GM23338 (cell line): ENCODE measurements at regions not wholly inside any gene's neighbourhood (a gene's known extent, or its start where the extent isn't known, plus 50 kb on each side); places are given as distances from the start of the nearest gene placed in this dataset.

Source experiments
- ATAC-seq: fragments of 200-7000 bp; cut with Tn5 transposase; 3 replicates; pipeline ENCODE4 v1.9.1; 2020
- DNase-seq: peaks from one replicate; pipeline ENCODE4 v3.0.0-alpha.2; 2015; ENCODE audit warnings: low spot score
- H2AFZ ChIP-seq: fragments of 200-600 bp; sonication (generic); 2 replicates; pipeline ENCODE4 v1.8.0; 2016; ENCODE audit warnings: antibody characterized with exemption, mild to moderate bottlenecking, moderate library complexity
- H3F3A ChIP-seq: fragments of 200-600 bp; sonication (generic); replicated peaks from 2 replicates; pipeline ENCODE4 v1.8.0; 2017; ENCODE audit warnings: antibody characterized with exemption, mixed run types, low read depth
- H3K27ac ChIP-seq: fragments of 200-600 bp; sonication (generic); 2 replicates; pipeline ENCODE4 v1.6.1; 2016; ENCODE audit warnings: low read depth
- H3K27me3 ChIP-seq: fragments of 200-600 bp; sonication (generic); 2 replicates; pipeline ENCODE4 v1.8.0; 2016; ENCODE audit warnings: mild to moderate bottlenecking, mixed run types, moderate library complexity; ENCODE audit not compliant: insufficient read depth
- H3K36me3 ChIP-seq: fragments of 200-600 bp; sonication (generic); 2 replicates; pipeline ENCODE4 v1.8.0; 2016; ENCODE audit warnings: mild to moderate bottlenecking; ENCODE audit not compliant: insufficient read depth
- H3K4me1 ChIP-seq: fragments of 200-600 bp; sonication (generic); 2 replicates; pipeline ENCODE4 v1.8.0; 2016; ENCODE audit warnings: mild to moderate bottlenecking, moderate library complexity; ENCODE audit not compliant: insufficient read depth
- H3K4me2 ChIP-seq: fragments of 200-600 bp; sonication (generic); 2 replicates; pipeline ENCODE4 v1.7.1; 2017; ENCODE audit warnings: mixed run types
- H3K4me3 ChIP-seq: fragments of 200-600 bp; sonication (generic); 2 replicates; pipeline ENCODE4 v1.6.1; 2016; ENCODE audit warnings: mixed run types
- H3K79me2 ChIP-seq: fragments of 200-600 bp; sonication (generic); replicated peaks from 2 replicates; pipeline ENCODE4 v1.8.0; 2017; ENCODE audit warnings: mild to moderate bottlenecking; ENCODE audit not compliant: insufficient read depth
- H3K9me2 ChIP-seq: fragments of 200-600 bp; sonication (generic); 2 replicates; pipeline ENCODE4 v1.8.0; 2017; ENCODE audit not compliant: insufficient read depth
- H4K20me1 ChIP-seq: fragments of 200-600 bp; sonication (generic); replicated peaks from 2 replicates; pipeline ENCODE4 v1.8.0; 2017; ENCODE audit warnings: mild to moderate bottlenecking; ENCODE audit not compliant: insufficient read depth
- H3K27ac Mint-ChIP-seq: 2 replicates; pipeline ENCODE4 v1.8.0; 2020; ENCODE audit warnings: inconsistent platforms, mild to moderate bottlenecking, moderate library complexity, mixed read lengths
- H3K27me3 Mint-ChIP-seq: 3 replicates; pipeline ENCODE4 v1.8.0; 2022; ENCODE audit warnings: low read depth, mild to moderate bottlenecking, moderate library complexity, mixed read lengths, inconsistent platforms; ENCODE audit not compliant: insufficient read depth, poor library complexity
- H3K36me3 Mint-ChIP-seq: 3 replicates; pipeline ENCODE4 v1.8.0; 2021; ENCODE audit warnings: low read depth, mild to moderate bottlenecking, inconsistent platforms, moderate library complexity, mixed read lengths
- H3K4me1 Mint-ChIP-seq: 3 replicates; pipeline ENCODE4 v1.8.0; 2020; ENCODE audit warnings: mild to moderate bottlenecking, inconsistent platforms, mixed read lengths
- H3K4me3 Mint-ChIP-seq: 3 replicates; pipeline ENCODE4 v1.8.0; 2021; ENCODE audit warnings: moderate library complexity, mild to moderate bottlenecking, inconsistent platforms, mixed read lengths
- H3K9me3 Mint-ChIP-seq: 3 replicates; pipeline ENCODE4 v1.8.0; 2020; ENCODE audit warnings: moderate library complexity, mild to moderate bottlenecking, inconsistent platforms, mixed read lengths
- CREB1 ChIP-seq: fragments of 250-450 bp; sonication (Bioruptor Pico); IDR thresholded peaks from 2 replicates; pipeline ENCODE4 v1.5.0; 2020; ENCODE audit warnings: low read depth, mild to moderate bottlenecking, moderate library complexity
- CTCF ChIP-seq, 2 experiments: fragments of 200-600 bp in 1 of 2; sonication (generic) in 1 of 2; conservative IDR thresholded peaks; 2 replicates each; pipeline versions ENCODE4 v1.5.1 to v1.6.1; 2016 to 2017; ENCODE audit warnings: antibody characterized with exemption in 2 of 2, low read depth in 2 of 2, mild to moderate bottlenecking in 2 of 2, moderate library complexity in 1 of 2
- ETS1 ChIP-seq: IDR thresholded peaks from 2 replicates; pipeline ENCODE4 v1.6.1; 2016; ENCODE audit warnings: antibody characterized with exemption
- EZH2 ChIP-seq: fragments of 200-600 bp; sonication (generic); IDR thresholded peaks from one replicate; pipeline ENCODE4 v1.8.0; 2017; ENCODE audit warnings: antibody characterized with exemption, mild to moderate bottlenecking, low read depth; ENCODE audit not compliant: unreplicated experiment
- EZH2phosphoT487 ChIP-seq: fragments of 200-600 bp; sonication (generic); IDR thresholded peaks from one replicate; pipeline ENCODE4 v1.8.1; 2018; ENCODE audit warnings: antibody characterized with exemption; ENCODE audit not compliant: unreplicated experiment
- NANOG ChIP-seq: IDR thresholded peaks from 2 replicates; pipeline ENCODE4 v1.6.1; 2016; ENCODE audit warnings: antibody characterized with exemption, borderline replicate concordance
- POLR2AphosphoS5 ChIP-seq: IDR thresholded peaks from 2 replicates; pipeline ENCODE4 v1.6.1; 2016; ENCODE audit warnings: antibody characterized with exemption, low read depth
- REST ChIP-seq: IDR thresholded peaks from one replicate; pipeline ENCODE4 v1.6.1; 2018; ENCODE audit warnings: antibody characterized with exemption; ENCODE audit not compliant: unreplicated experiment
- STAT1 ChIP-seq: IDR thresholded peaks from one replicate; pipeline ENCODE4 v1.6.1; 2016; ENCODE audit warnings: antibody characterized with exemption; ENCODE audit not compliant: unreplicated experiment
- ZNF114 ChIP-seq: fragments of 250-450 bp; sonication (Bioruptor Pico); IDR thresholded peaks from 2 replicates; pipeline ENCODE4 v1.5.0; 2020; ENCODE audit warnings: mild to moderate bottlenecking, moderate library complexity
- ZNF331 ChIP-seq: fragments of 250-450 bp; sonication (Bioruptor Pico); IDR thresholded peaks from 2 replicates; pipeline ENCODE4 v1.5.0; 2020; ENCODE audit warnings: low read depth, mild to moderate bottlenecking, moderate library complexity
- ZNF462 ChIP-seq: fragments of 250-450 bp; sonication (Bioruptor Pico); IDR thresholded peaks from 2 replicates; pipeline ENCODE4 v1.5.0; 2020; ENCODE audit warnings: mild to moderate bottlenecking, moderate library complexity

- TF ChIP-seq REST (no peak), NANOG (no peak), ETS1 (no peak), EZH2 (no peak), ZNF114 (no peak), EZH2phosphoT487 (no peak)
These were observed 732.8 kb downstream of the POM121L12 start (continued) for GRCh38 chr7:53768186-53768585.

- Histone ChIP-seq H3K27me3 (no peaks in the 10 kb centered on the region), H3K9me2 (peaks cover 12% of the 10 kb centered on the region; the same call in 1 of the 2 replicates), H3F3A (no peaks in the 10 kb centered on the region), H3K36me3 (no peaks in the 10 kb centered on the region), H3K4me2 (no peak overlapping the region), H3K4me3 (no peak overlapping the region), H3K27ac (no peak overlapping the region), H3K79me2 (no peaks in the 10 kb centered on the region), H2AFZ (no peak overlapping the region), H3K4me1 (no peaks in the 10 kb centered on the region), H4K20me1 (no peaks in the 10 kb centered on the region)
- TF ChIP-seq POLR2AphosphoS5 (no peak), ZNF462 (no peak), ZNF331 (no peak), EZH2 (no peak), CTCF (conservative IDR thresholded peaks at IDR 0.05; ENCODE audit: low read depth in 2 of 2) (no peak), STAT1 (no peak), CREB1 (CRISPR knock-in tag) (no peak)
- Mint-ChIP-seq H3K4me3 (no peak overlapping the region), H3K36me3 (peaks cover 3% of the 10 kb centered on the region; the same call in 1 of the 3 replicates), H3K4me1 (no peaks in the 10 kb centered on the region), H3K9me3 (peaks cover 4% of the 10 kb centered on the region), H3K27me3 (no peaks in the 10 kb centered on the region), H3K27ac (no peak overlapping the region)
- no peak for ATAC-seq
- no peak for DNase-seq
These were observed 736.3 kb downstream of the POM121L12 start for GRCh38 chr7:53771701-53772100.
